ENCODE measurements at regions not wholly inside any gene's neighbourhood (a gene's known extent, or its start where the extent isn't known, plus 50 kb on each side); places are given as distances from the start of the nearest gene placed in this dataset.
"Not testable (repeated sequence)": the region's sequence is repeated elsewhere in the genome, so short reads cannot be mapped to it uniquely, and the experiment has no call there.

GRCh38 chr18:78493490-78493889, 486.1 kb upstream of the SALL3 start:
- not testable (repeated sequence) for DNase-seq

- no peak for DNase-seq
Measured at GRCh38 chr18:78494204-78495085, 485.2 kb upstream of the SALL3 start.

- DNase-seq: no peak
Measured at GRCh38 chr18:78495550-78495949, 484.1 kb upstream of the SALL3 start.

DNA sequence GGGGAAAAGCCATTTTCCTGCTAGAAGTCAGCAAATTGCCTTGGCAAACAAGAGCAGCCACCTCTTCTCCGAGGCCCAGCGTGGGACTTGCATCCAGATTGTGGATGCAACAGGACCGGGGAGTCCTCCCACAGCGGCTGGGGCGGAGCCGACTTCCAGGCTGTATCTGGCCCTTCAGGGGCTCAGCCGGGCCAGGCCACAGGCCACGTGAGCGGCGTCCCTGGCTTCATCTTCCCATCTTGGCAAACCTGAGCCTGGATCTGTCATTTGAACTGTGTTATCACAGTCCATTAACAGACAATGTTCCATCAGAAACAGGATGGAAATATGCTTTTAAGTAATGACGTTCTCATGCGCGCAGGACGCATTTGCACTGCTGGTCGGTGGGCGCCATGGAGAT, 483.5 kb upstream of the SALL3 start:
- no peak for DNase-seq

DNA sequence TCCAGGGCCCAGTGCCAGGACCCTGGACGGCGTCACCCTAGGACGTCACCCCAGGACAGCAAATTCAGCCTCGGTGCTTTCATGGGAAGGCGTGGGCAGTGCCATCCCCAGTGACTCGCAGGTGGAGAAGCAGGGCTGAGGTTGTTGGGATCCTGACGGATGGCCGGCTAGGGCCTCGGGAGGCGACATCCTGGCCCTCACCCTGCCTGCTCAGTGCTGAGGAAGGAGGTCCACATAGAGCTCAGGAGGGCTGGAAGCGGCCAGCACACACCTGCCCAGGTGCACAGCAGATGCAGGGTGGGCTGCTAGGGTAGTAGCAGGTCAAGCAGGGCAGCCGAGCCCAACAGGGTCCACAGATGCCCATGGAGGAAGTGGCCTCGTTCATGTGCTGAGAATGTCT, 482.0 kb upstream of the SALL3 start:
- DNase-seq: no peak

GRCh38 chr18:78499586-78499985, 480.0 kb upstream of the SALL3 start:
- DNase-seq: no peak

GRCh38 chr18:78501251-78501650, 478.4 kb upstream of the SALL3 start:
- DNase-seq: no peak

- DNase-seq: no peak
Measured at GRCh38 chr18:78503129-78503528, 476.5 kb upstream of the SALL3 start.

DNA sequence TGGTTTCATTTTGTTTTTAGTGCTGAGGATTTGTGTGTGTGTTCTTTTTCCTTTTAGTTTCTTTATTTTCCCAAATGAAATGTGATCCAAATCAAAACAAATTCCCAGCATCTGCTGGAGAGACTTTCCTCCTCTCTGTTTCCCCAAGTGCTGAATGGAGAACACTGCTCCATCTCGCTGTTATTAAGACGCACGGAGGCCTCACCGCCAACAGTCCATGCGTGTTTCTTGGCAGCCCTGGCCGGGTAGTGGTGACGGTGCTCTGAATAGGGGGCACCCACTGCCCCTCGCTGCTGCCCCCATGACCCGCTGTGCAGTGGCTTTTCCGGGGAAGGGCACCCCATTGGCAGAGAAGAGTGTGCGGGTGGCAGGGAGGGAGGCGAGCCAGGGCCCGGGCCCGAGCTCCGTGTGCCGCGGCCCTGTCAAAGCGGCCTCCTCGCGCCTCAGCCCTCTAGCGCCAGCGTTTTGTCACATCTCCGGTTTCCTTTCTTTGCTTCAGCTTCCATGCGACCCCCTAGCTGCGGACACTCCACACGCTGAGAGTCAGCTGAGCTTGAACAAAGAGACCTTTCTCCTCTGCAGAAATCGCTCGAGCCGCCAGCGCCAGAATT, 473.7 kb upstream of the SALL3 start:
- no peak for DNase-seq

GRCh38 chr18:78507217-78507616, 472.4 kb upstream of the SALL3 start:
- no peak for DNase-seq

DNA sequence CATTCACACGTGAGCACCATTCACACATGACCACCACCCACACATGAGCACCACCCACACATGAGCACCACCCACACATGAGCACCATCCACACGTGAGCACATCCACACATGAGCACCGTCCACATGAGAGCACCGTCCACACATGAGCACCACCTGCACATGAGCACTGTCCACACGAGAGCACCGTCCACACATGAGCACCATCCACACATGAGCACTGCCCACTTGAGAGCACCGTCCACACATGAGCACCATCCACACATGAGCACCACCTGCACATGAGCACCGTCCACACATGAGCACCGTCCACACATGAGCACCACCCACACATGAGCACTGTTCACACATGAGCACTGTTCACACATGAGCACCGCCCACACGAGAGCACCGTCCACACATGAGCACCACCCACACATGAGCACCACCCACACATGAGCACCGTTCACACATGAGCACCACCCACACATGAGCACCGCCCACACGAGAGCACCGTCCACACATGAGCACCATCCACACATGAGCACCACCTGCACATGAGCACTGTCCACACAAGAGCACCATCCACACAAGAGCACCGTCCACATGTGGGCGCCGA, 471.3 kb upstream of the SALL3 start:
- DNase-seq: not testable (repeated sequence)

GRCh38 chr18:78510091-78510490, 469.5 kb upstream of the SALL3 start:
- DNase-seq: no peak

DNA sequence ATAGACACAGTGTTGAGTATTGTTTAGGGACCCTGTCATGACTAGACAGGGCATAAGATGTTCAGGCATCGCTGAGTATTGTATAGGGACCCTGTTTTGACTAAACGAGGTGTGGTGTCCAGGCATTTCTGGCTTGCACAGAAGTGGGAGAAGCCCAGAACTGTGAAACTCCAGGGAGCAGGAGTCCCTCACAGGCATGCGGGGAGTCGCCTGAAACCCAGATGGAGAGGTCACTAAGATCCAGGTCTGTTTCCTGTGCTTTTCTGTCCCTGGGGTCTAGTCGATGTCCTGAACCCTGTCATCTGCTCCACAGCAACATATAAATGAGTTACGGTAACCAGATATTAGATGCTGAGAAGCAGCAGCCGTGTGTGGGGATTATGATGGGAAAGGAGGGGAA, 469.0 kb upstream of the SALL3 start:
- DNase-seq: no peak

DNA sequence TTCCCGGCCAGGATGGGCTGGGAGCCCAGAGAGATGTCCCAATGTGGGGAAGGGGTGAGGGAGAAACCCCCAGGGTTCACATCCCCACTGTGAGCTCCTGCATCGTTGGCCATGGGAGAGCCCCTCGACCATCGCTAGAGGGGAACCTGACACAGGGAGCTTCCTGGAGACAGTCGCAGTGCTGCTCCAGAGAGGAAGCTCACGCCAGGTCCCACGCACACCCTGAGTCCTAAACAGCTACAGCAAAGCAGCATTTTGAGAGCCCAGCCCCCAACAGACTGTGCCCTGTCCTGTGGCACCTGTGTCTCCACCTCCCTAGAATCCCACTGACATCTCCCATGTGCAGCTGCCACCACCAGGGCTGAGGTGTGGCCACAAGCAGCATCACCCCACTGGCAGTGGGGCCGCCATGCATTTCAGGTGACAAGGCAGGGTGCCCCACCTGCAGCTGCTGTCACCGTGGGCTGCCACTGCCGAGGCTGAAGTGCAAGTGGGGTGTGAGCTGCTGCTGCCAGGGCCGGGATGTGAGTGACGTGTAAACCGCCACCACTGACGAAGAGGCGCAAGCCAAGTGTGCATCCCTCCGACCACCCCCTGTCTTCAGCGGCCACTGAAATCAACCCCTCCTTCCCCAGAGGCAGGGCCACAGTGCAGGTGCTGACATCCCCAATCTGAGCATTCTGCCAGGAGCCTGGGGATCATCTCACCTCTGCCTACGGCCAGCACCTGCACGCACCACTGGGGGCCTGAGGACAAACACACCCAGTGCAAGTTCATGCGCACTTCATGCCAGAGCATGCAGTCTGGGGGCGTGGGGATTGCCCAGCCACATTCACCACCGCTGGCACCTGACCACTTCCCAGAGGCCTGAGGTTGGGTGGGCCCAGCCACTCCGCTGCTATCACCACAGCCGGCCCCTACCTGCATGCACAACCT, 467.7 kb upstream of the SALL3 start:
- no peak for DNase-seq

DNA sequence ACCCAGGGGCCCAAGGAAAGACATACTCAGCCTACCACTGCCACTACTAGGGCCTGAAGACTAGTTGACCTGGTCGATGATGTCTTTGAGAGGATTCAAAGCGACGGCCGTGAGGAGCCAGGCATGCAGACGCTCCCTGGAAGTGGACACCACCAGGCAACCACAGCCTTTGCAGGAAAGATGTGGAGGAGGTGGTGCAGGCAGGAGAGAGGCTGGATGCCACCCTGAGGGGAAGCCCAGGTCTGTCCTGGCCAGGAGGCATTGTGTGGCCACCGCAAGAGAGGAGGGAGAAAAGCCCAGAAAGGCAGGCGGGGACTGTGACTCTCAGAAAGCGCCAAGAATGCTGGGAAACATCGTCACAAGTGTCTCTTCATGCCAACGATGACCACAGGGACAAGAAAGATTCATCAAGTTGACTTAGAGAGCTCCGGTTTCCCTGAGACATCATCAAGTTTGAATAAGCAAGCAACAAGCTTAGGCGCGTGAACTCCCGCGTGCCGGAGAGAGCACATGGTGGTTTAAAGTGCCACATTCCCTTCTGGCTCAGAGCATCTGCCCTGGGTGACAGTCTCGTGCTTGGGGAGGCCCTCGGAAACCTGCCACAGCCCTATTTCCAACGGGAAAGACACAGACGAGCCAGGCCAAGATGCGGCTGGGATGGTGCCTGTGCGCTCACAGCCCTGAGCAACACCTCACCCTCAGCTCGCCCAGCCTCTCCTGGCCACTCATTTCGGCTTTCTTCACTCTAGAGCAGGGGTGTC, 464.5 kb upstream of the SALL3 start:
- DNase-seq: no peak

GRCh38 chr18:78517328-78517727, 462.3 kb upstream of the SALL3 start:
- DNase-seq: no peak

DNA sequence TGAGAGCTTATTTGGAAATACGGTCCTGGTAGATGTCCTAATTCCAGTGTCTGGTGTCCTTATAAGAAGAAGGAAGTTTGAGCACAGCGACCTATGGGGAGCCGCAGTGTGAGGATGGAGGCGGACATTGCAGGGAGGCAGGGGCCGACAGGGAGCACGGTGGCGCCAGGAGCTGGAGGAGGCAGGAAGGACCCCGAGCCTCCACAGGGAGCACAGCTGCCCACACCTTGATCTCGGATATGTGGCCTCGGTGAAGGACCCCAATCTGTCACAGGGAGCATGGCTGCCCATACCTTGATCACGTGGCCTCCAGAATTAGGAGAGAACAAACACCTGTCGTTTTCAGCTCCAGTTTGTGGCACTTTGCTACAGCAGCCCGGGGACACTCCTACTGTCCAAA, 461.6 kb upstream of the SALL3 start:
- DNase-seq: no peak

DNA sequence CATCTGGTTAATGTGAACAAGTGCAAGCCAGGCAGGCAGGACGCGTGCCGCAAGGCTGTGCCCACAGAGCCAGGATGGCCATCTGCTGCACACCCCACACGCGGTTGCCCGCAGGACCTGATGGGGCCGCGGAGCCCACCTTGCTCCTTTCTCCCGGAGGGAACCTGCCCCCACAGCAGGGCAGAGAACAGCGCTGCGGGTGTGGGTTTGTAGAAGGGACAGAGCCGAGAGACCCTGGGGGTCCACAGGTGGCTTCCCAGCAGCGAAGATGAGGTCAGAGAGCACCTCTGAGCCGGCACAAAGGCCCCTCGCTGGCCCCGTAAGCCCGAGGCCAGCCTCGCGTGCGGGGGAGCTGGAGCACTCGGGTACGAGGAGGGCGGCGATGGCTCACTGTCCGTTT, 460.8 kb upstream of the SALL3 start:
- no peak for DNase-seq

- DNase-seq: no peak
Measured at GRCh38 chr18:78519394-78520062, 460.1 kb upstream of the SALL3 start.

GRCh38 chr18:78521136-78521535, 458.5 kb upstream of the SALL3 start:
- no peak for DNase-seq

DNA sequence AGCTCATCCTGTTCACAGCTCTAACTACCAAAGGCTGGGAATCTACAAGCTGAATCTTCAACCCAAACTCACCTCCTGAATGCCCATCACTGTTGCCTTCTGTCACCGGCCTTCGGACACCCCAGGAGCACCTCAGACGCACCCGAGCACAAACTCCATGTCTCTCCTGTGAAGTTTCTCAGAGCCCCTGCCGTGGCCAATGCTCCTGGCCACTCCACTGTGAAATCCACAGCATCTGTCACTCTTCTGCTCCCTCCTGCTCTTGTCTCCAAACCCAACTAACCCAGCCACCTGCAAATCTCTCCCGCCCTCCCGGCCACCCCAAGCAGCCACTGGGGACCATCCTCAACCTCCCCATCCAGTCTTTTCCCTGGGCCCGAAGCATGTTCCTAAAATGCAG, 457.9 kb upstream of the SALL3 start:
- no peak for DNase-seq

DNA sequence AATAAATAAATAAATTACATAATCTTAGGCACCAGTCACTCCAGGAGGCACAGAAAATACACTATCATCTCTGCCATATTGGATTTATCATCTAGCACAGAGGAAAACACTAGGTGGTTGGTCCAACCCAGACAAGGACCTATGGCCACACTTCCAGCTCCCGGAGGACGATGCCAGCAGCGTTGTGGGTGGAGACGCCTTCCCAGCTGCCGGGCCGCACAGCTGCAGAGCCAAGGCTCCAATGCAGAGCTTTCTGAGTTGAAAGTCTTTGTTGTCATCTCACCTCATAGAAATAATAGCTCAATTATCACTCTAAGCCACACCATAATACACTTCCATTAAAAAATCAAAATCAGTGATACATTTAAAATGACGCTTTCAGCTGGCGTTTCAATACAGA, 457.1 kb upstream of the SALL3 start:
- DNase-seq: no peak

Data from stimulated activated CD4-positive, alpha-beta T cell treated with anti-CD3 and anti-CD28 coated beads, Interleukin-4, amount 100 ng/mL, for 1 hour (primary cell).